Muscle of leg (tissue), 3 donors: ENCODE measurements at regions not wholly inside any gene's neighbourhood (a gene's known extent, or its start where the extent isn't known, plus 50 kb on each side); places are given as distances from the start of the nearest gene placed in this dataset.
"Not testable (repeated sequence)": the region's sequence is repeated elsewhere in the genome, so short reads cannot be mapped to it uniquely, and the experiment has no call there.

ENCODE experiments used
- DNase-seq: peaks from one replicate; pipeline ENCODE4 v3.0.0; 2013
- H3K27ac ChIP-seq: one replicate; pipeline ENCODE4 v1.5.1; 2013; ENCODE audit warnings: mild to moderate bottlenecking, low read length, control low read depth
- H3K27me3 ChIP-seq: one replicate; pipeline ENCODE4 v1.6.1; 2013; ENCODE audit warnings: low read length; ENCODE audit not compliant: control insufficient read depth, insufficient read depth
- H3K36me3 ChIP-seq: one replicate; pipeline ENCODE4 v1.6.1; 2013; ENCODE audit warnings: low read length; ENCODE audit not compliant: control insufficient read depth, insufficient read depth
- H3K4me1 ChIP-seq: one replicate; pipeline ENCODE4 v1.6.1; 2013; ENCODE audit warnings: low read length; ENCODE audit not compliant: control insufficient read depth, insufficient read depth
- H3K4me3 ChIP-seq: one replicate; pipeline ENCODE4 v1.5.1; 2013; ENCODE audit warnings: low read length, control low read depth
- H3K9me3 ChIP-seq: replicated peaks from 2 replicates; pipeline ENCODE4 v1.6.1; 2013; ENCODE audit warnings: low read depth, low read length; ENCODE audit not compliant: control insufficient read depth
- WGBS: methylation state at CpG from one replicate; pipeline ENCODE4 v1.1.5; 2013; ENCODE audit warnings: missing lambda C conversion rate; ENCODE audit not compliant: insufficient coverage; 5-methylcytosine and 5-hydroxymethylcytosine counted together

DNA sequence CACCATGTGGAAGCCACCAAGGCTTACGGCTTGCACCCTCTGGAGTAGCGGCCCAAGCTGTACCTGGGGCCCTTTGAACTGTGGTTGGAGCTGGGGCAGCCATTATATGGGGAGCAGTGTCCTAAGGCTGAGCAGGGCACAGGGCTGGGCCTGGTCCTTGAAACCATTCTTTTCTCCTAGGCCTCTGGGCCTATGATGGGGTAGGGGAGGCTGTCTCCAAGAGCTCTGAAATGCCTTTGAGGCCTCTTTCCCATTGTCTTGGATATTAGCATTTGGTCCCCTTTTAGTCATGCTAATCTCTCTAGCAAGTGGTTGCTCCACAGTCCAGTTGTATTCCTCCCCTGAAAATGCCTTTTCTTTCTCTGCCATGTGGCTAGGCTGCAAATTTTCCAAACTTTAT lies 96.4 kb upstream of the ARX start:
- H3K27ac ChIP-seq = no peak overlapping the region
- WGBS = 60% methylated on average over 1 of the region's 2 CpGs
- H3K4me1 ChIP-seq = no peaks in the 10 kb centered on the region
- no peaks in the 10 kb centered on the region for H3K9me3 ChIP-seq
- H3K4me3 ChIP-seq = no peak overlapping the region
- no peaks in the 10 kb centered on the region for H3K36me3 ChIP-seq
- peaks cover 6% of the 10 kb centered on the region for H3K27me3 ChIP-seq
- DNase-seq = no peak

- no peak for DNase-seq
- no peaks in the 10 kb centered on the region for H3K36me3 ChIP-seq
- WGBS = no CpG with 5 or more reads among the region's 2 CpGs
Measured at GRCh38 chrX:25108481-25108880, 92.7 kb upstream of the ARX start.

GRCh38 chrX:25105221-25105620 lies 89.5 kb upstream of the ARX start:
- Histone ChIP-seq H3K9me3 (no peaks in the 10 kb centered on the region), H3K27me3 (peaks cover 1% of the 10 kb centered on the region), H3K4me1 (no peaks in the 10 kb centered on the region), H3K36me3 (no peaks in the 10 kb centered on the region), H3K4me3 (no peak overlapping the region), H3K27ac (no peak overlapping the region)
- WGBS = 28% methylated on average over 3 of the region's 4 CpGs
- peak; percentile 5 for DNase-seq

More at GRCh38 chrX:25108481-25108880, 92.7 kb upstream of the ARX start:
- Histone ChIP-seq H3K9me3 (no peaks in the 10 kb centered on the region), H3K27me3 (peaks cover 6% of the 10 kb centered on the region), H3K4me3 (no peak overlapping the region), H3K4me1 (no peaks in the 10 kb centered on the region), H3K27ac (no peak overlapping the region)

DNA sequence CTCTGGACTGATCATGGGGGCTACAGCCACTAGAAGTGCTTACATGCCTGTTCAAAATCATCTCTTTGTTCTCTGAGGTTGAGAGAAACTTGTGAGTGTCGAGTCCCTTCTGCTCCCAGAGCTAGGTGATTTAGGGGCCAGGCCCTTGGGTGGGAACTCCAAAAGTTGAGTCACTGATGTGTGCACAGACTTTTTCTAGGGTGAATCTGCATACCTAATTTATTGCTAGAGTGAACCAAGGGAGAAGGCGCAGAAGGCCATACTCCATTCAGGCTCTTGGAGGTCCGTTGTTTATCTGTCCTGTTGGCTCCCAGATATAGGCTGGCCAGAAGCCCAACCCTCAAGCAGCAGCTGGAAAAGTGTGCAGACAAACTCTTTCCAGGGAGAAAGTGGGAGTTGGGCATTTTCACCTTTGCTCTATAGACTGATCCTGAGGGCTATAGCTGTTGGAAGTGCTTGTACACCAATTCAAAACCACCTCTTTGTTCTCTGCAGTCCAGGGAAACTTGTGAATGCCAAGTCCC lies 80.8 kb upstream of the ARX start:
- 58% methylated on average over 2 of the region's 3 CpGs for WGBS
- Histone ChIP-seq H3K4me1 (no peaks in the 10 kb centered on the region), H3K4me3 (no peak overlapping the region), H3K27ac (no peak overlapping the region), H3K9me3 (no peaks in the 10 kb centered on the region), H3K27me3 (peaks cover 2% of the 10 kb centered on the region), H3K36me3 (no peaks in the 10 kb centered on the region)
- peak; percentile 6 for DNase-seq

- H3K27me3 ChIP-seq = not testable (repeated sequence)
Measured at GRCh38 chrX:25091152-25091551, 75.4 kb upstream of the ARX start.

GRCh38 chrX:25084446-25084845 lies 68.7 kb upstream of the ARX start:
- WGBS = no CpG with 5 or more reads among the region's 1 CpG
- DNase-seq = no peak

More at GRCh38 chrX:25091152-25091551, 75.4 kb upstream of the ARX start:
- H3K4me1 ChIP-seq, H3K4me3 ChIP-seq, H3K9me3 ChIP-seq, H3K36me3 ChIP-seq, DNase-seq, H3K27ac ChIP-seq: not testable (repeated sequence)
- WGBS = no CpG with 5 or more reads among the region's 1 CpG

GRCh38 chrX:25083661-25084060 lies 67.9 kb upstream of the ARX start:
- no peak for DNase-seq
- no peaks in the 10 kb centered on the region for H3K9me3 ChIP-seq
- no peaks in the 10 kb centered on the region for H3K36me3 ChIP-seq
- peaks cover 8% of the 10 kb centered on the region for H3K27me3 ChIP-seq
- no peaks in the 10 kb centered on the region for H3K4me1 ChIP-seq
- WGBS = no CpG with 5 or more reads among the region's 3 CpGs
- H3K27ac ChIP-seq = no peak overlapping the region
- no peak overlapping the region for H3K4me3 ChIP-seq

More at GRCh38 chrX:25084446-25084845, 68.7 kb upstream of the ARX start:
- Histone ChIP-seq H3K27ac (no peak overlapping the region), H3K9me3 (no peaks in the 10 kb centered on the region), H3K4me1 (no peaks in the 10 kb centered on the region), H3K27me3 (peaks cover 8% of the 10 kb centered on the region), H3K4me3 (no peak overlapping the region), H3K36me3 (no peaks in the 10 kb centered on the region)

DNA sequence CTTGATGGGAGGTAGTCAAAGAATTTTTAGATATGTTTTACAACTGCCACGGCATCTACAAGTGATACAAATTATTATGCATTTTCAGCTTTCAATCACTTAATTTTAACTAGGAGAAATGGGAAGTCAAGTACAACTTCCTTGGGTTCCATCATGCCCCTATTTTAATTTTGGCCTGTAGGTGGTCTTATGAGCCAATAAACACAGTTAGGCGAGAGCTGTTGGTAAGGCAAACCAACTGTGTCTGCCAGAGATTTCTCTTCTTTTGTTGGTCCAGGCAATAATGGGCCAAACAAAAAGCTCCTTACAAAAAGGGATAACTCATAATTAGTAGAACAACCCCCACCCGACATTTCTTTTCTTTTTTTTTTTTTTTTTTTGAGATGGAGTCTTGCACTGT lies 63.3 kb upstream of the ARX start:
- Histone ChIP-seq H3K36me3 (no peaks in the 10 kb centered on the region), H3K4me1 (no peaks in the 10 kb centered on the region), H3K27me3 (peaks cover 6% of the 10 kb centered on the region), H3K27ac (no peak overlapping the region), H3K9me3 (no peaks in the 10 kb centered on the region), H3K4me3 (no peak overlapping the region)
- WGBS = 100% methylated on average over 1 of the region's 3 CpGs
- no peak for DNase-seq

GRCh38 chrX:25076941-25077500 lies 61.3 kb upstream of the ARX start:
- Histone ChIP-seq H3K36me3 (no peaks in the 10 kb centered on the region), H3K27ac (no peak overlapping the region), H3K9me3 (no peaks in the 10 kb centered on the region), H3K4me3 (no peak overlapping the region), H3K4me1 (no peaks in the 10 kb centered on the region), H3K27me3 (peaks cover 10% of the 10 kb centered on the region)
- 84% methylated on average over 7 of the region's 9 CpGs for WGBS
- DNase-seq = no peak

GRCh38 chrX:25072247-25072646 lies 56.5 kb upstream of the ARX start:
- Histone ChIP-seq H3K4me1 (no peaks in the 10 kb centered on the region), H3K27ac (no peak overlapping the region), H3K4me3 (no peak overlapping the region), H3K36me3 (no peaks in the 10 kb centered on the region), H3K27me3 (peaks cover 10% of the 10 kb centered on the region), H3K9me3 (peaks cover 3% of the 10 kb centered on the region)
- peak; percentile 10 for DNase-seq

DNA sequence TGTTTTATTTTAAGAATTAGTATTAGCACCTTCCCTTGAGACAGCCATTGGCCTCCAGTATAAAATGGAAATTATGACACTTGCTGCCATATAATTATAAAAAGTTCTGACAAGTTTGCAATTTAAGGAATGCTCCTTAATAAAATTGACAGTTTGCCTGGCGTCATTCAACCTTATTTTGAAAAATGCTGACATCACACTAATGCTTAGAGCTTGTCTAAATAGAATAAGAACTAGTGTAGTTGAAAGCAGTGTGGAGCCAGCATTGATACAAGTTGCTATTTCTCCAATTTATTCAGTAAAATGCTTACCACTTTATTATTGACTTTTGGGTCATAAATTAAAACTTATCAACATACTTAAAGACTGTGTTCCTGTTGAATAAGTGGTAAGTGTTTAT lies 54.3 kb upstream of the ARX start:
- no peak for DNase-seq
- no peaks in the 10 kb centered on the region for H3K36me3 ChIP-seq
- no peaks in the 10 kb centered on the region for H3K4me1 ChIP-seq
- no CpG with 5 or more reads among the region's 1 CpG for WGBS
- peaks cover 10% of the 10 kb centered on the region for H3K27me3 ChIP-seq
- no peak overlapping the region for H3K4me3 ChIP-seq
- no peak overlapping the region for H3K27ac ChIP-seq
- peaks cover 3% of the 10 kb centered on the region for H3K9me3 ChIP-seq
